ENCODE measurements at regions not wholly inside any gene's neighbourhood (a gene's known extent, or its start where the extent isn't known, plus 50 kb on each side); places are given as distances from the start of the nearest gene placed in this dataset.

GRCh38 chr3:166570102-166570501 is 732.9 kb upstream of the BCHE start:
- no peak overlapping the region for H3K27ac ChIP-seq (ENCODE audit: low read length)
- no peak overlapping the region for H3K4me3 ChIP-seq (ENCODE audit: low read length)
- no peaks in the 10 kb centered on the region for H3K4me1 ChIP-seq (ENCODE audit: control insufficient read depth, low read depth, low read length)
- peaks cover 6% of the 10 kb centered on the region for H3K9me3 ChIP-seq (ENCODE audit: control insufficient read depth, low read depth, low read length)
- H3K9ac ChIP-seq (ENCODE audit: low read length) = no peak overlapping the region
- H3K27me3 ChIP-seq (ENCODE audit: control insufficient read depth, insufficient read depth, low read length) = no peaks in the 10 kb centered on the region
- H3K36me3 ChIP-seq (ENCODE audit: control insufficient read depth, low read depth, low read length) = no peaks in the 10 kb centered on the region

- Histone ChIP-seq H3K9me3 (ENCODE audit: control insufficient read depth, low read depth, low read length) (peaks cover 6% of the 10 kb centered on the region), H3K4me3 (ENCODE audit: low read length) (no peak overlapping the region), H3K9ac (ENCODE audit: low read length) (no peak overlapping the region), H3K4me1 (ENCODE audit: control insufficient read depth, low read depth, low read length) (no peaks in the 10 kb centered on the region), H3K27ac (ENCODE audit: low read length) (no peak overlapping the region), H3K36me3 (ENCODE audit: control insufficient read depth, low read depth, low read length) (no peaks in the 10 kb centered on the region), H3K27me3 (ENCODE audit: control insufficient read depth, insufficient read depth, low read length) (no peaks in the 10 kb centered on the region)
These were observed 732.4 kb upstream of the BCHE start for GRCh38 chr3:166569589-166569988.

GRCh38 chr3:166560253-166560652 is 723.0 kb upstream of the BCHE start:
- no peak overlapping the region for H3K9ac ChIP-seq (ENCODE audit: low read length)
- H3K4me3 ChIP-seq (ENCODE audit: low read length) = no peak overlapping the region
- peaks cover 1% of the 10 kb centered on the region for H3K9me3 ChIP-seq (ENCODE audit: control insufficient read depth, low read depth, low read length)
- H3K36me3 ChIP-seq (ENCODE audit: control insufficient read depth, low read depth, low read length) = no peaks in the 10 kb centered on the region
- no peaks in the 10 kb centered on the region for H3K27me3 ChIP-seq (ENCODE audit: control insufficient read depth, insufficient read depth, low read length)
- no peaks in the 10 kb centered on the region for H3K4me1 ChIP-seq (ENCODE audit: control insufficient read depth, low read depth, low read length)
- no peak overlapping the region for H3K27ac ChIP-seq (ENCODE audit: low read length)

GRCh38 chr3:166556955-166557354 is 719.7 kb upstream of the BCHE start:
- Histone ChIP-seq H3K4me3 (ENCODE audit: low read length) (no peak overlapping the region), H3K27me3 (ENCODE audit: control insufficient read depth, insufficient read depth, low read length) (no peaks in the 10 kb centered on the region), H3K36me3 (ENCODE audit: control insufficient read depth, low read depth, low read length) (no peaks in the 10 kb centered on the region), H3K27ac (ENCODE audit: low read length) (no peak overlapping the region), H3K9me3 (ENCODE audit: control insufficient read depth, low read depth, low read length) (peaks cover 3% of the 10 kb centered on the region), H3K4me1 (ENCODE audit: control insufficient read depth, low read depth, low read length) (no peaks in the 10 kb centered on the region), H3K9ac (ENCODE audit: low read length) (no peak overlapping the region)

GRCh38 chr3:166554023-166554422 is 716.8 kb upstream of the BCHE start:
- H3K9me3 ChIP-seq (ENCODE audit: control insufficient read depth, low read depth, low read length) = peaks cover 3% of the 10 kb centered on the region
- no peaks in the 10 kb centered on the region for H3K36me3 ChIP-seq (ENCODE audit: control insufficient read depth, low read depth, low read length)
- no peak overlapping the region for H3K4me3 ChIP-seq (ENCODE audit: low read length)
- H3K27ac ChIP-seq (ENCODE audit: low read length) = no peak overlapping the region
- no peaks in the 10 kb centered on the region for H3K4me1 ChIP-seq (ENCODE audit: control insufficient read depth, low read depth, low read length)
- no peak overlapping the region for H3K9ac ChIP-seq (ENCODE audit: low read length)
- no peaks in the 10 kb centered on the region for H3K27me3 ChIP-seq (ENCODE audit: control insufficient read depth, insufficient read depth, low read length)

GRCh38 chr3:166533740-166534139 is 696.5 kb upstream of the BCHE start:
- Histone ChIP-seq H3K27ac (ENCODE audit: low read length) (no peak overlapping the region), H3K4me1 (ENCODE audit: control insufficient read depth, low read depth, low read length) (no peaks in the 10 kb centered on the region), H3K4me3 (ENCODE audit: low read length) (no peak overlapping the region), H3K36me3 (ENCODE audit: control insufficient read depth, low read depth, low read length) (no peaks in the 10 kb centered on the region), H3K9ac (ENCODE audit: low read length) (no peak overlapping the region), H3K27me3 (ENCODE audit: control insufficient read depth, insufficient read depth, low read length) (no peaks in the 10 kb centered on the region), H3K9me3 (ENCODE audit: control insufficient read depth, low read depth, low read length) (peaks cover 10% of the 10 kb centered on the region)

- Histone ChIP-seq H3K9me3 (ENCODE audit: control insufficient read depth, low read depth, low read length) (peaks cover 10% of the 10 kb centered on the region), H3K27me3 (ENCODE audit: control insufficient read depth, insufficient read depth, low read length) (no peaks in the 10 kb centered on the region), H3K27ac (ENCODE audit: low read length) (no peak overlapping the region), H3K4me3 (ENCODE audit: low read length) (no peak overlapping the region), H3K9ac (ENCODE audit: low read length) (no peak overlapping the region), H3K36me3 (ENCODE audit: control insufficient read depth, low read depth, low read length) (no peaks in the 10 kb centered on the region), H3K4me1 (ENCODE audit: control insufficient read depth, low read depth, low read length) (no peaks in the 10 kb centered on the region)
These were observed 694.5 kb upstream of the BCHE start for GRCh38 chr3:166531730-166532129.

- no peaks in the 10 kb centered on the region for H3K4me1 ChIP-seq (ENCODE audit: control insufficient read depth, low read depth, low read length)
- H3K9ac ChIP-seq (ENCODE audit: low read length) = no peak overlapping the region
- peaks cover 10% of the 10 kb centered on the region for H3K9me3 ChIP-seq (ENCODE audit: control insufficient read depth, low read depth, low read length)
- H3K36me3 ChIP-seq (ENCODE audit: control insufficient read depth, low read depth, low read length) = no peaks in the 10 kb centered on the region
- no peaks in the 10 kb centered on the region for H3K27me3 ChIP-seq (ENCODE audit: control insufficient read depth, insufficient read depth, low read length)
- no peak overlapping the region for H3K27ac ChIP-seq (ENCODE audit: low read length)
- no peak overlapping the region for H3K4me3 ChIP-seq (ENCODE audit: low read length)
These were observed 690.1 kb upstream of the BCHE start for GRCh38 chr3:166527325-166527724.

GRCh38 chr3:166526881-166527280 is 689.7 kb upstream of the BCHE start:
- H3K27ac ChIP-seq (ENCODE audit: low read length) = no peak overlapping the region
- H3K36me3 ChIP-seq (ENCODE audit: control insufficient read depth, low read depth, low read length) = no peaks in the 10 kb centered on the region
- peaks cover 7% of the 10 kb centered on the region for H3K9me3 ChIP-seq (ENCODE audit: control insufficient read depth, low read depth, low read length)
- H3K27me3 ChIP-seq (ENCODE audit: control insufficient read depth, insufficient read depth, low read length) = no peaks in the 10 kb centered on the region
- no peak overlapping the region for H3K9ac ChIP-seq (ENCODE audit: low read length)
- H3K4me1 ChIP-seq (ENCODE audit: control insufficient read depth, low read depth, low read length) = peaks cover 4% of the 10 kb centered on the region
- H3K4me3 ChIP-seq (ENCODE audit: low read length) = no peak overlapping the region

GRCh38 chr3:166522017-166522416 is 684.8 kb upstream of the BCHE start:
- Histone ChIP-seq H3K27me3 (ENCODE audit: control insufficient read depth, insufficient read depth, low read length) (no peaks in the 10 kb centered on the region), H3K9ac (ENCODE audit: low read length) (no peak overlapping the region), H3K4me1 (ENCODE audit: control insufficient read depth, low read depth, low read length) (peaks cover 5% of the 10 kb centered on the region), H3K9me3 (ENCODE audit: control insufficient read depth, low read depth, low read length) (no peaks in the 10 kb centered on the region), H3K36me3 (ENCODE audit: control insufficient read depth, low read depth, low read length) (no peaks in the 10 kb centered on the region), H3K4me3 (ENCODE audit: low read length) (no peak overlapping the region), H3K27ac (ENCODE audit: low read length) (no peak overlapping the region)

GRCh38 chr3:166519443-166519842 is 682.2 kb upstream of the BCHE start:
- H3K4me1 ChIP-seq (ENCODE audit: control insufficient read depth, low read depth, low read length) = peaks cover 5% of the 10 kb centered on the region
- no peak overlapping the region for H3K4me3 ChIP-seq (ENCODE audit: low read length)
- no peak overlapping the region for H3K27ac ChIP-seq (ENCODE audit: low read length)
- H3K9ac ChIP-seq (ENCODE audit: low read length) = no peak overlapping the region
- H3K36me3 ChIP-seq (ENCODE audit: control insufficient read depth, low read depth, low read length) = no peaks in the 10 kb centered on the region
- no peaks in the 10 kb centered on the region for H3K27me3 ChIP-seq (ENCODE audit: control insufficient read depth, insufficient read depth, low read length)
- H3K9me3 ChIP-seq (ENCODE audit: control insufficient read depth, low read depth, low read length) = no peaks in the 10 kb centered on the region

GRCh38 chr3:166518040-166518439 is 680.8 kb upstream of the BCHE start:
- H3K4me1 ChIP-seq (ENCODE audit: control insufficient read depth, low read depth, low read length) = peaks cover 5% of the 10 kb centered on the region
- no peaks in the 10 kb centered on the region for H3K9me3 ChIP-seq (ENCODE audit: control insufficient read depth, low read depth, low read length)
- H3K9ac ChIP-seq (ENCODE audit: low read length) = no peak overlapping the region
- no peak overlapping the region for H3K27ac ChIP-seq (ENCODE audit: low read length)
- H3K27me3 ChIP-seq (ENCODE audit: control insufficient read depth, insufficient read depth, low read length) = no peaks in the 10 kb centered on the region
- H3K36me3 ChIP-seq (ENCODE audit: control insufficient read depth, low read depth, low read length) = no peaks in the 10 kb centered on the region
- no peak overlapping the region for H3K4me3 ChIP-seq (ENCODE audit: low read length)

All from iPS-18a (cell line).